HEK293 (cell line): ENCODE measurements at regions not wholly inside any gene's neighbourhood (a gene's known extent, or its start where the extent isn't known, plus 50 kb on each side); places are given as distances from the start of the nearest gene placed in this dataset.

Experiments
- CTCF ChIA-PET: fragments of 350-600 bp; formaldehyde crosslinking; extraction: SDS; loops from one replicate; lab custom pipeline; 2021; ENCODE audit warnings: antibody characterized with exemption; lab: Yijun Ruan, JAX
- POLR2A ChIA-PET: fragments of 300-600 bp; formaldehyde crosslinking; extraction: SDS; loops from one replicate; lab custom pipeline; 2020; ENCODE audit warnings: antibody characterized with exemption, inconsistent platforms; lab: Yijun Ruan, JAX
- H3K27ac ChIP-seq: fragments of 200-500 bp; sonication (Bioruptor generic); 2 replicates; pipeline ENCODE4 v1.5.1; 2014; ENCODE audit warnings: low read depth, low read length, control low read depth, inconsistent platforms; ENCODE audit errors: extremely low read depth
- H3K36me3 ChIP-seq, 2 experiments: fragments of 200-500 bp in 1 of 2; sonication (Bioruptor generic) in 1 of 2; 1 replicate in 1 of 2; 2 replicates in 1 of 2; pipeline ENCODE4 v1.5.1; 2014 to 2017; ENCODE audit warnings: inconsistent platforms in 2 of 2, low read length in 2 of 2; ENCODE audit not compliant: control insufficient read depth in 2 of 2, insufficient read depth in 1 of 2
- H3K4me1 ChIP-seq: fragments of 200-500 bp; sonication (Bioruptor generic); 2 replicates; pipeline ENCODE4 v1.5.1; 2014; ENCODE audit warnings: mild to moderate bottlenecking, low read length, inconsistent platforms; ENCODE audit not compliant: control insufficient read depth, insufficient read depth
- H3K4me3 ChIP-seq: 2 replicates; pipeline ENCODE4 v1.5.1; 2011; ENCODE audit warnings: low read depth, mild to moderate bottlenecking, control low read depth, low read length, moderate library complexity
- H3K9me3 ChIP-seq: fragments of 200-500 bp; sonication (Bioruptor generic); 2 replicates; pipeline ENCODE4 v1.5.1; 2014; ENCODE audit warnings: low read depth, low read length, inconsistent platforms; ENCODE audit not compliant: control insufficient read depth, insufficient read depth
- FEZF1 ChIP-seq: fragments of 450-650 bp; formaldehyde crosslinking; IDR thresholded peaks from 2 replicates; pipeline ENCODE4 v1.5.1; 2016; ENCODE audit warnings: missing biosample characterization, missing genetic modification characterization
- ZBTB1 ChIP-seq: fragments of 450-650 bp; formaldehyde crosslinking; IDR thresholded peaks from 2 replicates; pipeline ENCODE4 v1.5.1; 2016; ENCODE audit warnings: missing biosample characterization, missing genetic modification characterization
- ZNF132 ChIP-seq: fragments of 450-650 bp; formaldehyde crosslinking; IDR thresholded peaks from 2 replicates; pipeline ENCODE4 v1.5.1; 2017; ENCODE audit warnings: missing biosample characterization, missing genetic modification characterization, borderline replicate concordance
- ZNF138 ChIP-seq: fragments of 450-650 bp; formaldehyde crosslinking; IDR thresholded peaks from 2 replicates; pipeline ENCODE4 v1.5.1; 2016; ENCODE audit warnings: missing biosample characterization, missing genetic modification characterization, borderline replicate concordance
- ZNF16 ChIP-seq: fragments of 450-650 bp; formaldehyde crosslinking; IDR thresholded peaks from 2 replicates; pipeline ENCODE4 v1.5.1; 2016; ENCODE audit warnings: low read depth, missing biosample characterization, missing genetic modification characterization
- ZNF184 ChIP-seq: fragments of 450-650 bp; IDR thresholded peaks from 2 replicates; pipeline ENCODE4 v1.5.1; 2018; ENCODE audit warnings: missing biosample characterization, mild to moderate bottlenecking, missing genetic modification characterization
- ZNF221 ChIP-seq: fragments of 450-650 bp; formaldehyde crosslinking; IDR thresholded peaks from 2 replicates; pipeline ENCODE4 v1.5.1; 2017; ENCODE audit warnings: missing biosample characterization, missing genetic modification characterization, borderline replicate concordance
- ZNF37A ChIP-seq: fragments of 450-650 bp; IDR thresholded peaks from 2 replicates; pipeline ENCODE4 v1.5.1; 2018; ENCODE audit warnings: missing biosample characterization, missing genetic modification characterization
- ZNF473 ChIP-seq: fragments of 450-650 bp; formaldehyde crosslinking; IDR thresholded peaks from 2 replicates; pipeline ENCODE4 v1.5.1; 2017; ENCODE audit warnings: missing biosample characterization, missing genetic modification characterization
- ZNF514 ChIP-seq: fragments of 450-650 bp; formaldehyde crosslinking; IDR thresholded peaks from 2 replicates; pipeline ENCODE4 v1.5.1; 2016; ENCODE audit warnings: missing biosample characterization, missing genetic modification characterization
- ZNF596 ChIP-seq: fragments of 450-650 bp; IDR thresholded peaks from 2 replicates; pipeline ENCODE4 v1.5.0; 2018; ENCODE audit warnings: missing biosample characterization, mild to moderate bottlenecking, missing genetic modification characterization, moderate library complexity
- ZNF707 ChIP-seq: fragments of 450-650 bp; formaldehyde crosslinking; IDR thresholded peaks from 2 replicates; pipeline ENCODE4 v1.5.1; 2016; ENCODE audit warnings: missing biosample characterization, missing genetic modification characterization
- ZNF777 ChIP-seq: fragments of 450-650 bp; formaldehyde crosslinking; IDR thresholded peaks from 2 replicates; pipeline ENCODE4 v1.5.1; 2017; ENCODE audit warnings: missing biosample characterization, missing genetic modification characterization, borderline replicate concordance
- TF ChIP-seq, protein P1 (sequence below): fragments of 450-650 bp; formaldehyde crosslinking; IDR thresholded peaks from 2 replicates; pipeline ENCODE4 v1.5.1; 2016; ENCODE audit warnings: missing biosample characterization, missing genetic modification characterization
- TF ChIP-seq, protein P2 (sequence below): fragments of 450-650 bp; formaldehyde crosslinking; IDR thresholded peaks from 2 replicates; pipeline ENCODE4 v1.5.1; 2016; ENCODE audit warnings: missing biosample characterization, missing genetic modification characterization
- TF ChIP-seq, protein P3 (sequence below): fragments of 450-650 bp; formaldehyde crosslinking; IDR thresholded peaks from 2 replicates; pipeline ENCODE4 v1.5.1; 2016; ENCODE audit warnings: missing biosample characterization, missing genetic modification characterization

DNA sequence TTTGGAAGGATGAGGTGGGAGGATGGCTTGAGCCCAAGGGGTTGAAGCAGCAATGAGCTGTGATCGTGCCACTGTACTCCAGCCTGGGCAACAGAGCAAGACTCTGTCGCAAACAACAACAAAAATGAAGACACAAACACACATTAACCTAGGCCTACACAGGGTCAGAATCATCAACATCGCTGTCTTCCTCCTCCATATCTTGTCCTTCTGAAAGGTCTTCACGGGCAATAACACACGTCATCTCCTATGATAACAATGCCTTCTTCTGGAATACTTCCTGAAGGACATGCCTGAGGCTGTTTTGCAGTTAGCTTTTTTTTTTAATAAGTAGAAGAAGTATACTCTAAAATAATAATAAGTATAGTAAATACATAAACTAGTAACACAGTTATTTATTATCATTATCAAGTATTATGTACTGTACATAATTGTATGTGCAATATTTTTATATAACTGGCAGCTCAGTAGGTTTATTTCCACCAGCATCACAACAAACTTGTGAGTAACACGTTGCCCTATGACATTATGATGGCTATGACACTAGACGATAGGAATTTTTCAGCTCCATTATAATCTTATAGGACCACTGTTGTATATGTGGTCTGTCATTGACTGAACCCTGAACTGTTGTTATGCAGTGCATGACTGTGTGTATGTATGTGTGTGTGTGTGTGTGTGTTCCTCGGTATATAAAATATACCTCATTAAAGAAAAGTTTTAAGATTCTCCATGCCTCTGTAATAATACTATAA is 69.2 kb upstream of the MAML3 start (continued):
- TF ChIP-seq, protein P1, sequence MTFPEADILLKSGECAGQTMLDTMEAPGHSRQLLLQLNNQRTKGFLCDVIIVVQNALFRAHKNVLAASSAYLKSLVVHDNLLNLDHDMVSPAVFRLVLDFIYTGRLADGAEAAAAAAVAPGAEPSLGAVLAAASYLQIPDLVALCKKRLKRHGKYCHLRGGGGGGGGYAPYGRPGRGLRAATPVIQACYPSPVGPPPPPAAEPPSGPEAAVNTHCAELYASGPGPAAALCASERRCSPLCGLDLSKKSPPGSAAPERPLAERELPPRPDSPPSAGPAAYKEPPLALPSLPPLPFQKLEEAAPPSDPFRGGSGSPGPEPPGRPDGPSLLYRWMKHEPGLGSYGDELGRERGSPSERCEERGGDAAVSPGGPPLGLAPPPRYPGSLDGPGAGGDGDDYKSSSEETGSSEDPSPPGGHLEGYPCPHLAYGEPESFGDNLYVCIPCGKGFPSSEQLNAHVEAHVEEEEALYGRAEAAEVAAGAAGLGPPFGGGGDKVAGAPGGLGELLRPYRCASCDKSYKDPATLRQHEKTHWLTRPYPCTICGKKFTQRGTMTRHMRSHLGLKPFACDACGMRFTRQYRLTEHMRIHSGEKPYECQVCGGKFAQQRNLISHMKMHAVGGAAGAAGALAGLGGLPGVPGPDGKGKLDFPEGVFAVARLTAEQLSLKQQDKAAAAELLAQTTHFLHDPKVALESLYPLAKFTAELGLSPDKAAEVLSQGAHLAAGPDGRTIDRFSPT (tag by site-specific recombination): no peak
- no peak for TF ChIP-seq ZNF473 (tag by site-specific recombination)
- no peak for TF ChIP-seq FEZF1

DNA sequence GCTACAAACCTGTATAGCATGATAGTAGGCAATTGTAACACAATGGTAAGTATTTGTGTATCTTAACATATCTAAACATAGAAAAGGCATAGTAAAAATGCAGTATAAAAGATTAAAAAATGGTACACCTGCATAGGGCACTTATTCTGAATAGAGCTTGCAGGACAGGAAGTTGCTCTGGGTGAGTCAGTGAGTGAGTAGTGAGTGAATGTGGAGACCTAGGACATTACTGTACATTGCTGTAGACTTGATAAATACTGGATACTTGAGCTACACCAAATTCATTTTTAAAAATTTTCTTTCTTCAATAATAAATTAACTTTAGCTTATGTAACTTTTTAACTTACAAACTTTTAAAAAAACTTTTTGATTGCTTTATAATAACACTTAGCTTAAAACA is 68.2 kb upstream of the MAML3 start:
- no peaks in the 10 kb centered on the region for H3K4me1 ChIP-seq
- CTCF ChIA-PET: interaction anchor here (0.6 kb wide), 1 partner anchor 535 kb away, joined by 4 read pairs; no protein-coding TSS in a partner anchor
- no peak for TF ChIP-seq ZNF184 (tag by site-specific recombination)
- TF ChIP-seq, protein P2, sequence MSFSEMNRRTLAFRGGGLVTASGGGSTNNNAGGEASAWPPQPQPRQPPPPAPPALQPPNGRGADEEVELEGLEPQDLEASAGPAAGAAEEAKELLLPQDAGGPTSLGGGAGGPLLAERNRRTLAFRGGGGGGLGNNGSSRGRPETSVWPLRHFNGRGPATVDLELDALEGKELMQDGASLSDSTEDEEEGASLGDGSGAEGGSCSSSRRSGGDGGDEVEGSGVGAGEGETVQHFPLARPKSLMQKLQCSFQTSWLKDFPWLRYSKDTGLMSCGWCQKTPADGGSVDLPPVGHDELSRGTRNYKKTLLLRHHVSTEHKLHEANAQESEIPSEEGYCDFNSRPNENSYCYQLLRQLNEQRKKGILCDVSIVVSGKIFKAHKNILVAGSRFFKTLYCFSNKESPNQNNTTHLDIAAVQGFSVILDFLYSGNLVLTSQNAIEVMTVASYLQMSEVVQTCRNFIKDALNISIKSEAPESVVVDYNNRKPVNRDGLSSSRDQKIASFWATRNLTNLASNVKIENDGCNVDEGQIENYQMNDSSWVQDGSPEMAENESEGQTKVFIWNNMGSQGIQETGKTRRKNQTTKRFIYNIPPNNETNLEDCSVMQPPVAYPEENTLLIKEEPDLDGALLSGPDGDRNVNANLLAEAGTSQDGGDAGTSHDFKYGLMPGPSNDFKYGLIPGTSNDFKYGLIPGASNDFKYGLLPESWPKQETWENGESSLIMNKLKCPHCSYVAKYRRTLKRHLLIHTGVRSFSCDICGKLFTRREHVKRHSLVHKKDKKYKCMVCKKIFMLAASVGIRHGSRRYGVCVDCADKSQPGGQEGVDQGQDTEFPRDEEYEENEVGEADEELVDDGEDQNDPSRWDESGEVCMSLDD (tag by site-specific recombination): no peak
- no peak for TF ChIP-seq ZBTB1 (tag by site-specific recombination)
- TF ChIP-seq ZNF707 (tag by site-specific recombination): no peak
- TF ChIP-seq ZNF596: no peak
- no peak for TF ChIP-seq ZNF221 (tag by site-specific recombination)
- TF ChIP-seq ZNF138 (tag by site-specific recombination): no peak
- TF ChIP-seq ZNF37A (tag by site-specific recombination): no peak
- TF ChIP-seq, protein P3, sequence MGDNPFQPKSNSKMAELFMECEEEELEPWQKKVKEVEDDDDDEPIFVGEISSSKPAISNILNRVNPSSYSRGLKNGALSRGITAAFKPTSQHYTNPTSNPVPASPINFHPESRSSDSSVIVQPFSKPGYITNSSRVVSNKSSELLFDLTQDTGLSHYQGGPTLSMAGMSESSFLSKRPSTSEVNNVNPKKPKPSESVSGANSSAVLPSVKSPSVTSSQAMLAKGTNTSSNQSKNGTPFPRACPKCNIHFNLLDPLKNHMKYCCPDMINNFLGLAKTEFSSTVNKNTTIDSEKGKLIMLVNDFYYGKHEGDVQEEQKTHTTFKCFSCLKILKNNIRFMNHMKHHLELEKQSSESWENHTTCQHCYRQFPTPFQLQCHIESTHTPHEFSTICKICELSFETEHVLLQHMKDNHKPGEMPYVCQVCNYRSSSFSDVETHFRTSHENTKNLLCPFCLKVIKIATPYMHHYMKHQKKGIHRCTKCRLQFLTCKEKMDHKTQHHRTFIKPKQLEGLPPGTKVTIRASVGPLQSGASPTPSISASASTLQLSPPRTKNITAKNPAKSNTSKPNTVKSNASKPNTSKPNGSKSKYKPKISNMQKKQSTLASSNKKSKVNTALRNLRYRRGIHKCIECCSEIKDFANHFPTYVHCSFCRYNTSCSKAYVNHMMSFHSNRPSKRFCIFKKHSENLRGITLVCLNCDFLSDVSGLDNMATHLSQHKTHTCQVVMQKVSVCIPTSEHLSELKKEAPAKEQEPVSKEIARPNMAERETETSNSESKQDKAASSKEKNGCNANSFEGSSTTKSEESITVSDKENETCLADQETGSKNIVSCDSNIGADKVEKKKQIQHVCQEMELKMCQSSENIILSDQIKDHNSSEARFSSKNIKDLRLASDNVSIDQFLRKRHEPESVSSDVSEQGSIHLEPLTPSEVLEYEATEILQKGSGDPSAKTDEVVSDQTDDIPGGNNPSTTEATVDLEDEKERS (tag by site-specific recombination): no peak
- TF ChIP-seq ZNF514 (tag by site-specific recombination): no peak
- TF ChIP-seq ZNF777 (tag by site-specific recombination): no peak
- no peak for TF ChIP-seq ZNF16 (tag by site-specific recombination)
- TF ChIP-seq ZNF132 (tag by site-specific recombination): no peak
- TF ChIP-seq, all 188 proteins: peak for 0
- no peak overlapping the region for H3K27ac ChIP-seq
- H3K4me3 ChIP-seq: no peak overlapping the region
- H3K9me3 ChIP-seq: no peaks in the 10 kb centered on the region
- no peaks in the 10 kb centered on the region for H3K36me3 ChIP-seq
- POLR2A ChIA-PET: no interaction called here
